ENCODE measurements at regions not wholly inside any gene's neighbourhood (a gene's known extent, or its start where the extent isn't known, plus 50 kb on each side); places are given as distances from the start of the nearest gene placed in this dataset.
A peak's percentile ranks its signal among the peaks of the same experiment; 100 is the strongest.
"Not testable (repeated sequence)": the region's sequence is repeated elsewhere in the genome, so short reads cannot be mapped to it uniquely, and the experiment has no call there.

- Histone ChIP-seq H3K4me3 (peak overlapping the region in 1 of 8 donors; percentile 43), H3K27ac (peak overlapping the region in 1 of 8 donors; percentile 48), H3K36me3 (no peaks in the 10 kb centered on the region), H3K9me3 (no peaks in the 10 kb centered on the region), H3K4me1 (peaks cover 0 to 30% (median 8%) of the 10 kb centered on the region in 6 donors), H3K27me3 (replicated peaks in 1 of 7) (peaks cover 0 to 18% (median 0%) of the 10 kb centered on the region in 7 donors)
- intact Hi-C loops (cut with DNase I; ENCODE audit: low total_unique reads) = no loop called here
- no peak for TF ChIP-seq CTCF (IDR thresholded peaks at IDR 0.05 in 8 of 11, conservative IDR thresholded peaks at IDR 0.05 in 3 of 11)
- no peak for TF ChIP-seq POLR2A (IDR thresholded peaks at IDR 0.05)
- no peak for TF ChIP-seq POLR2AphosphoS5 (IDR thresholded peaks at IDR 0.05)
- WGBS, 5 donors = 22 to 54% (median 29%) methylated on average over 13 of the region's 13 CpGs
- DNase-seq = no peak
These were observed 152.3 kb downstream of the HSD17B3 start for GRCh38 chr9:96149533-96150280.

GRCh38 chr9:96148634-96149532 is 153.1 kb downstream of the HSD17B3 start:
- H3K36me3 ChIP-seq = no peaks in the 10 kb centered on the region
- peak overlapping the region in 1 of 8 donors; percentile 43 for H3K4me3 ChIP-seq
- intact Hi-C loops (cut with DNase I; ENCODE audit: low total_unique reads) = no loop called here
- WGBS, 5 donors = 78 to 86% (median 81%) methylated on average over 8 of the region's 8 CpGs
- H3K27ac ChIP-seq = no peak overlapping the region
- H3K9me3 ChIP-seq = no peaks in the 10 kb centered on the region
- TF ChIP-seq POLR2AphosphoS5 (IDR thresholded peaks at IDR 0.05) = no peak
- no peak for TF ChIP-seq CTCF (IDR thresholded peaks at IDR 0.05 in 8 of 11, conservative IDR thresholded peaks at IDR 0.05 in 3 of 11)
- no peak for TF ChIP-seq POLR2A (IDR thresholded peaks at IDR 0.05)
- peaks cover 0 to 30% (median 8%) of the 10 kb centered on the region in 6 donors for H3K4me1 ChIP-seq
- no peak for DNase-seq
- H3K27me3 ChIP-seq (replicated peaks in 1 of 7) = peaks cover 0 to 18% (median 0%) of the 10 kb centered on the region in 7 donors

- DNase-seq; intact Hi-C loops (cut with DNase I; ENCODE audit: low total_unique reads); H3K36me3 ChIP-seq; H3K4me3 ChIP-seq; H3K9me3 ChIP-seq: not testable (repeated sequence)
- Histone ChIP-seq H3K4me1 (peaks cover 0 to 33% (median 10%) of the 10 kb centered on the region in 6 donors), H3K27ac (peak overlapping the region in 3 of 8 donors; percentile 7 to 39 (median 13)), H3K27me3 (replicated peaks in 1 of 7) (peaks cover 0 to 18% (median 0%) of the 10 kb centered on the region in 7 donors)
- 9 to 33% (median 21%) methylated on average over 11 of the region's 11 CpGs for WGBS, 5 donors
These were observed 154.9 kb downstream of the HSD17B3 start for GRCh38 chr9:96147029-96147428.

- intact Hi-C loops (cut with DNase I; ENCODE audit: low total_unique reads) = no loop called here
- Histone ChIP-seq H3K4me1 (peaks cover 0 to 52% (median 13%) of the 10 kb centered on the region in 6 donors), H3K4me3 (no peak overlapping the region), H3K36me3 (no peaks in the 10 kb centered on the region), H3K27me3 (replicated peaks in 1 of 7) (peaks cover 0 to 5% (median 0%) of the 10 kb centered on the region in 7 donors), H3K9me3 (peaks cover 0 to 7% (median 2%) of the 10 kb centered on the region in 8 donors), H3K27ac (peak overlapping the region in 2 of 8 donors; percentile 22 to 43)
- TF ChIP-seq POLR2A (IDR thresholded peaks at IDR 0.05) (no peak), POLR2AphosphoS5 (IDR thresholded peaks at IDR 0.05) (no peak), CTCF (IDR thresholded peaks at IDR 0.05 in 8 of 11, conservative IDR thresholded peaks at IDR 0.05 in 3 of 11) (no peak)
- no peak for DNase-seq
- WGBS, 5 donors = 55 to 78% (median 59%) methylated on average over 5 of the region's 5 CpGs
These were observed 160.3 kb downstream of the HSD17B3 start for GRCh38 chr9:96141666-96142065.

All from spleen (tissue), 11 donors.